ENCODE measurements at regions not wholly inside any gene's neighbourhood (a gene's known extent, or its start where the extent isn't known, plus 50 kb on each side); places are given as distances from the start of the nearest gene placed in this dataset.

DNA sequence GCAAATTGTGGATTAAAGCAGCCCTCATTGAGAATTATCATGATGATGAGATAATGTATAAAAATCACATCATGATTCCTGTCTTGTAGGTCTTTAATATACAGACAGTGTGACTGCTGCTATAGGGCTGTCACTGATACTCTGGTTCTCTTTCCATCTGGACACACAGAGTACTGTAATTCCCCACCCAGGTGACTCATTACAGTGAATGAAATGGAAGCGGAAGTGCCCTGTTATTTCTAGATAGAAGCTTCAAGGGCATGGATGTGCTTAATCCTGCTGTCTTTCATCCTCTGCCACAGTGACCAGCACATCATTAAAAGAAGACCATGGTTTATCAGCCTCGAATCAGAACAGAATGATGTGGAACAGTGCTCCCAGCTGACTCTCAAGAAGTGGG is 1234.0 kb downstream of the SORCS3 start:
- Histone ChIP-seq H3K4me1 (no peaks in the 10 kb centered on the region), H3K9me3 (no peaks in the 10 kb centered on the region), H3K4me3 (ENCODE audit: low read depth, low read length) (no peak overlapping the region), H3K36me3 (ENCODE audit: control insufficient read depth, insufficient read depth, low read length) (no peaks in the 10 kb centered on the region), H3K27me3 (replicated peaks; ENCODE audit: control insufficient read depth, insufficient read depth, low read length) (no peaks in the 10 kb centered on the region)
- Mint-ChIP-seq H3K27ac (ENCODE audit: unreplicated experiment) (no peak overlapping the region), H3K4me3 (ENCODE audit: unreplicated experiment) (no peak overlapping the region), H3K36me3 (ENCODE audit: insufficient read depth, unreplicated experiment) (no peaks in the 10 kb centered on the region), H3K4me1 (ENCODE audit: low read depth, unreplicated experiment) (no peaks in the 10 kb centered on the region), H3K27me3 (ENCODE audit: insufficient read depth, unreplicated experiment) (no peaks in the 10 kb centered on the region), H3K9me3 (ENCODE audit: unreplicated experiment) (peaks cover 11% of the 10 kb centered on the region)
- TF ChIP-seq, protein P1, sequence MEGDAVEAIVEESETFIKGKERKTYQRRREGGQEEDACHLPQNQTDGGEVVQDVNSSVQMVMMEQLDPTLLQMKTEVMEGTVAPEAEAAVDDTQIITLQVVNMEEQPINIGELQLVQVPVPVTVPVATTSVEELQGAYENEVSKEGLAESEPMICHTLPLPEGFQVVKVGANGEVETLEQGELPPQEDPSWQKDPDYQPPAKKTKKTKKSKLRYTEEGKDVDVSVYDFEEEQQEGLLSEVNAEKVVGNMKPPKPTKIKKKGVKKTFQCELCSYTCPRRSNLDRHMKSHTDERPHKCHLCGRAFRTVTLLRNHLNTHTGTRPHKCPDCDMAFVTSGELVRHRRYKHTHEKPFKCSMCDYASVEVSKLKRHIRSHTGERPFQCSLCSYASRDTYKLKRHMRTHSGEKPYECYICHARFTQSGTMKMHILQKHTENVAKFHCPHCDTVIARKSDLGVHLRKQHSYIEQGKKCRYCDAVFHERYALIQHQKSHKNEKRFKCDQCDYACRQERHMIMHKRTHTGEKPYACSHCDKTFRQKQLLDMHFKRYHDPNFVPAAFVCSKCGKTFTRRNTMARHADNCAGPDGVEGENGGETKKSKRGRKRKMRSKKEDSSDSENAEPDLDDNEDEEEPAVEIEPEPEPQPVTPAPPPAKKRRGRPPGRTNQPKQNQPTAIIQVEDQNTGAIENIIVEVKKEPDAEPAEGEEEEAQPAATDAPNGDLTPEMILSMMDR (IDR thresholded peaks at IDR 0.05; ENCODE audit: insufficient read depth in 1 of 2, low read depth in 1 of 2, low read length in 1 of 2, severe bottlenecking in 1 of 2, unreplicated experiment in 1 of 2) = no peak
- POLR2A ChIA-PET = no interaction called here
- CTCF ChIA-PET = no interaction called here
- intact Hi-C loops (cut with micrococcal nuclease; ENCODE audit: unreplicated experiment) = no loop called here
- no peak for DNase-seq
- no TSS peak for BruUV-seq (replicated peaks)

DNA sequence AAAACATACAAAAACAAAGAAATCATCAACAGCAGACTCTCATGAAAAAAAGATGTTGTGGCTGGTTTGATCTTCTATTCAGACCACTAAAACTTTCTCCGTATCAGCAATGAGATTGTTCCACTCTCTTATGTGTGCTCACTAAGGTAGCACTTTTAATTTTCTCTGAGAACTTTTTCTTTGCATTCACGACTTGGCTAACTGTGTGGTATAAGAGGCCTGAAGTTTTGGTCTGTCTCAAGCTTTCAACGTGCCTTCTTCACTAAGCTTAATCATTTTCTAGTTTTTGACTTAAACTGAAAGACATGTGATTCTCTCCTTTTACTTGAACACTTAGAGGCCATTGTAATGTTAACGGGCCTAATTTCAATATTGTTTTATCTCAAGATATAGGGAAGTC is 1231.6 kb downstream of the SORCS3 start:
- H3K4me1 ChIP-seq = no peaks in the 10 kb centered on the region
- no peaks in the 10 kb centered on the region for H3K36me3 ChIP-seq (ENCODE audit: control insufficient read depth, insufficient read depth, low read length)
- H3K4me3 ChIP-seq (ENCODE audit: low read depth, low read length) = no peak overlapping the region
- POLR2A ChIA-PET = no interaction called here
- Mint-ChIP-seq H3K27me3 (ENCODE audit: insufficient read depth, unreplicated experiment) (no peaks in the 10 kb centered on the region), H3K4me3 (ENCODE audit: unreplicated experiment) (no peak overlapping the region), H3K4me1 (ENCODE audit: low read depth, unreplicated experiment) (no peaks in the 10 kb centered on the region), H3K36me3 (ENCODE audit: insufficient read depth, unreplicated experiment) (no peaks in the 10 kb centered on the region), H3K27ac (ENCODE audit: unreplicated experiment) (no peak overlapping the region), H3K9me3 (ENCODE audit: unreplicated experiment) (peaks cover 11% of the 10 kb centered on the region)
- no peaks in the 10 kb centered on the region for H3K27me3 ChIP-seq (replicated peaks; ENCODE audit: control insufficient read depth, insufficient read depth, low read length)
- TF ChIP-seq, protein P1 (IDR thresholded peaks at IDR 0.05; ENCODE audit: insufficient read depth in 1 of 2, low read depth in 1 of 2, low read length in 1 of 2, severe bottlenecking in 1 of 2, unreplicated experiment in 1 of 2) = no peak
- no peaks in the 10 kb centered on the region for H3K9me3 ChIP-seq
- BruUV-seq (replicated peaks) = no TSS peak
- intact Hi-C loops (cut with micrococcal nuclease; ENCODE audit: unreplicated experiment) = no loop called here
- CTCF ChIA-PET = no interaction called here
- DNase-seq = no peak

- no TSS peak for BruUV-seq (replicated peaks)
- Mint-ChIP-seq H3K4me3 (ENCODE audit: unreplicated experiment) (no peak overlapping the region), H3K4me1 (ENCODE audit: low read depth, unreplicated experiment) (no peaks in the 10 kb centered on the region), H3K9me3 (ENCODE audit: unreplicated experiment) (peaks cover 11% of the 10 kb centered on the region), H3K27me3 (ENCODE audit: insufficient read depth, unreplicated experiment) (no peaks in the 10 kb centered on the region), H3K36me3 (ENCODE audit: insufficient read depth, unreplicated experiment) (no peaks in the 10 kb centered on the region), H3K27ac (ENCODE audit: unreplicated experiment) (no peak overlapping the region)
- no peak for DNase-seq
- H3K4me1 ChIP-seq = no peaks in the 10 kb centered on the region
- no peaks in the 10 kb centered on the region for H3K9me3 ChIP-seq
- intact Hi-C loops (cut with micrococcal nuclease; ENCODE audit: unreplicated experiment) = no loop called here
- TF ChIP-seq, protein P1 (IDR thresholded peaks at IDR 0.05; ENCODE audit: insufficient read depth in 1 of 2, low read depth in 1 of 2, low read length in 1 of 2, severe bottlenecking in 1 of 2, unreplicated experiment in 1 of 2) = no peak
- no peaks in the 10 kb centered on the region for H3K27me3 ChIP-seq (replicated peaks; ENCODE audit: control insufficient read depth, insufficient read depth, low read length)
- no peaks in the 10 kb centered on the region for H3K36me3 ChIP-seq (ENCODE audit: control insufficient read depth, insufficient read depth, low read length)
- H3K4me3 ChIP-seq (ENCODE audit: low read depth, low read length) = no peak overlapping the region
- ChIA-PET POLR2A (no interaction called here), CTCF (no interaction called here)
Measured at GRCh38 chr10:105868935-105869334, 1227.8 kb downstream of the SORCS3 start.

Data from Caco-2 (cell line).